ENCODE measurements at regions not wholly inside any gene's neighbourhood (a gene's known extent, or its start where the extent isn't known, plus 50 kb on each side); places are given as distances from the start of the nearest gene placed in this dataset.

GRCh38 chr22:26941896-26942636 lies 284.7 kb downstream of the MIAT start:
- no peak overlapping the region for H2AFZ ChIP-seq (ENCODE audit: low read length)
- H3K4me2 ChIP-seq (ENCODE audit: low read length) = no peak overlapping the region
- H3K27ac ChIP-seq (ENCODE audit: low read depth, low read length, poor library complexity, severe bottlenecking) = no peak overlapping the region
- no peaks in the 10 kb centered on the region for H3K4me1 ChIP-seq (ENCODE audit: insufficient read depth, low read length, severe bottlenecking)
- no peaks in the 10 kb centered on the region for H4K20me1 ChIP-seq (ENCODE audit: insufficient read depth, low read length)
- H3F3A ChIP-seq (ENCODE audit: insufficient read depth, low read length) = no peaks in the 10 kb centered on the region
- peaks cover 7% of the 10 kb centered on the region; the same call in 1 of the 2 replicates for H3K9me3 ChIP-seq (ENCODE audit: low read length)
- no peak overlapping the region for H3K9ac ChIP-seq (ENCODE audit: low read length)
- no peaks in the 10 kb centered on the region for H3K9me2 ChIP-seq (ENCODE audit: low read depth, low read length)
- TF ChIP-seq, protein P1, sequence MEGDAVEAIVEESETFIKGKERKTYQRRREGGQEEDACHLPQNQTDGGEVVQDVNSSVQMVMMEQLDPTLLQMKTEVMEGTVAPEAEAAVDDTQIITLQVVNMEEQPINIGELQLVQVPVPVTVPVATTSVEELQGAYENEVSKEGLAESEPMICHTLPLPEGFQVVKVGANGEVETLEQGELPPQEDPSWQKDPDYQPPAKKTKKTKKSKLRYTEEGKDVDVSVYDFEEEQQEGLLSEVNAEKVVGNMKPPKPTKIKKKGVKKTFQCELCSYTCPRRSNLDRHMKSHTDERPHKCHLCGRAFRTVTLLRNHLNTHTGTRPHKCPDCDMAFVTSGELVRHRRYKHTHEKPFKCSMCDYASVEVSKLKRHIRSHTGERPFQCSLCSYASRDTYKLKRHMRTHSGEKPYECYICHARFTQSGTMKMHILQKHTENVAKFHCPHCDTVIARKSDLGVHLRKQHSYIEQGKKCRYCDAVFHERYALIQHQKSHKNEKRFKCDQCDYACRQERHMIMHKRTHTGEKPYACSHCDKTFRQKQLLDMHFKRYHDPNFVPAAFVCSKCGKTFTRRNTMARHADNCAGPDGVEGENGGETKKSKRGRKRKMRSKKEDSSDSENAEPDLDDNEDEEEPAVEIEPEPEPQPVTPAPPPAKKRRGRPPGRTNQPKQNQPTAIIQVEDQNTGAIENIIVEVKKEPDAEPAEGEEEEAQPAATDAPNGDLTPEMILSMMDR (IDR thresholded peaks at IDR 0.05; ENCODE audit: low read length) = no peak
- TF ChIP-seq EZH2 (IDR thresholded peaks at IDR 0.05; ENCODE audit: borderline replicate concordance, low read length) = no peak
- H3K79me2 ChIP-seq (ENCODE audit: insufficient read depth, low read length) = no peaks in the 10 kb centered on the region
- no peaks in the 10 kb centered on the region for H3K36me3 ChIP-seq (ENCODE audit: insufficient read depth, low read length)
- H3K27me3 ChIP-seq (ENCODE audit: insufficient read depth, low read length) = 0 out of 2 replicates have a peak, but pooled peaks cover 5% of the 10 kb centered on the region
- H3K4me3 ChIP-seq (ENCODE audit: low read depth, low read length, poor library complexity, severe bottlenecking) = no peak overlapping the region

DNA sequence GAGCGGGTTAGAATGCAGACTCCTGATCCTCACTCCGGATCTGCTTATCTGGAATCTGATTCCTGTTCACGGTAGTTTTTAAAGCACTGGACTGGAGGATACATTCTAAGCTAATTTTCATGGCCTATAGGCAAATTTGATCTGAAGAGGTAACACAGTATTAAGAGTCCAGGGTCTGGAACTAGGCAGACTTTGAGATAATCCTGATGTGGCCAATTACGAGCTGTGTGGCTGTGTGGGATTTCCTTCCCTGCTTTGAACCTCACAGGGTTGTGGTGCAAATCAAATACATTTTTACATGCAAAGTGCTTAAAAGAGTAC lies 285.2 kb downstream of the MIAT start:
- Histone ChIP-seq H3K36me3 (ENCODE audit: insufficient read depth, low read length) (no peaks in the 10 kb centered on the region), H2AFZ (ENCODE audit: low read length) (no peak overlapping the region), H3K4me1 (ENCODE audit: insufficient read depth, low read length, severe bottlenecking) (no peaks in the 10 kb centered on the region), H3K4me2 (ENCODE audit: low read length) (no peak overlapping the region), H3K27ac (ENCODE audit: low read depth, low read length, poor library complexity, severe bottlenecking) (no peak overlapping the region), H3K9me2 (ENCODE audit: low read depth, low read length) (no peaks in the 10 kb centered on the region), H3K79me2 (ENCODE audit: insufficient read depth, low read length) (no peaks in the 10 kb centered on the region), H3K4me3 (ENCODE audit: low read depth, low read length, poor library complexity, severe bottlenecking) (no peak overlapping the region), H4K20me1 (ENCODE audit: insufficient read depth, low read length) (no peaks in the 10 kb centered on the region), H3K27me3 (ENCODE audit: insufficient read depth, low read length) (0 out of 2 replicates have a peak, but pooled peaks cover 2% of the 10 kb centered on the region), H3K9ac (ENCODE audit: low read length) (no peak overlapping the region), H3F3A (ENCODE audit: insufficient read depth, low read length) (no peaks in the 10 kb centered on the region), H3K9me3 (ENCODE audit: low read length) (peaks cover 1% of the 10 kb centered on the region; the same call in 1 of the 2 replicates)
- TF ChIP-seq EZH2 (IDR thresholded peaks at IDR 0.05; ENCODE audit: borderline replicate concordance, low read length) = no peak
- TF ChIP-seq, protein P1 (IDR thresholded peaks at IDR 0.05; ENCODE audit: low read length) = no peak

DNA sequence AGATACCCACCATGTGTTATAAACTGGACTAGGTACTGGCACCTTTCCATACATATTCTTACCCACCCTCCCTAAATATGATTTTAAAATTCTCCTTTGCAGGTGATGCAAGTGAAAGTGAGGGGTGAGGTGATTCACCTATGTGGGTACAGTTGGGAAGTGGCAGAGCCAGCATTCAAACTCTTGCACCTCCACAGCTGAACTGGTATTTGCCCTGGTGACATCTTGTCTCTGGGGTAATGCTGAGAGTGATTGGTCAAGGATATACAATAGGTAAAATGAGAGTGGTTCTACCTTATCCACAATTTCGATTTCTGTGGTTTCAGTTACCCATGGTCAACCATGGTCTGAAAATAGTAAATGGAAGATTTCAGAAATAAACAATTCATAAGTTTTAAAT lies 288.2 kb downstream of the MIAT start:
- Histone ChIP-seq H3K9me2 (ENCODE audit: low read depth, low read length) (no peaks in the 10 kb centered on the region), H3K27ac (ENCODE audit: low read depth, low read length, poor library complexity, severe bottlenecking) (no peak overlapping the region), H3K9ac (ENCODE audit: low read length) (no peak overlapping the region), H3F3A (ENCODE audit: insufficient read depth, low read length) (no peaks in the 10 kb centered on the region), H3K79me2 (ENCODE audit: insufficient read depth, low read length) (no peaks in the 10 kb centered on the region), H3K9me3 (ENCODE audit: low read length) (no peaks in the 10 kb centered on the region), H3K4me3 (ENCODE audit: low read depth, low read length, poor library complexity, severe bottlenecking) (no peak overlapping the region), H3K27me3 (ENCODE audit: insufficient read depth, low read length) (no peaks in the 10 kb centered on the region), H3K36me3 (ENCODE audit: insufficient read depth, low read length) (no peaks in the 10 kb centered on the region), H3K4me2 (ENCODE audit: low read length) (no peak overlapping the region), H2AFZ (ENCODE audit: low read length) (no peak overlapping the region), H4K20me1 (ENCODE audit: insufficient read depth, low read length) (no peaks in the 10 kb centered on the region), H3K4me1 (ENCODE audit: insufficient read depth, low read length, severe bottlenecking) (no peaks in the 10 kb centered on the region)
- no peak for TF ChIP-seq EZH2 (IDR thresholded peaks at IDR 0.05; ENCODE audit: borderline replicate concordance, low read length)
- TF ChIP-seq, protein P1 (IDR thresholded peaks at IDR 0.05; ENCODE audit: low read length) = no peak

Measured in OCI-LY1 (cell line).